OCI-LY3 (cell line): ENCODE measurements at regions not wholly inside any gene's neighbourhood (a gene's known extent, or its start where the extent isn't known, plus 50 kb on each side); places are given as distances from the start of the nearest gene placed in this dataset.

Source experiments
- CTCF ChIP-seq: fragments of 200-600, 300-600 bp; sonication (generic); IDR thresholded peaks from 2 replicates; pipeline ENCODE4 v1.5.1; 2014; ENCODE audit warnings: antibody characterized with exemption, low read length, low read depth
- EZH2phosphoT487 ChIP-seq: fragments of 200-600 bp; shearing (Covaris generic); IDR thresholded peaks from 2 replicates; pipeline ENCODE4 v1.6.1; 2018; ENCODE audit warnings: antibody characterized with exemption, mixed run types, low read depth

- TF ChIP-seq CTCF = no peak
- no peak for TF ChIP-seq EZH2phosphoT487
Observed at GRCh38 chr3:159028706-159029105, 226.9 kb downstream of the MFSD1 start.
